HepG2 (cell line): ENCODE measurements at regions not wholly inside any gene's neighbourhood (a gene's known extent, or its start where the extent isn't known, plus 50 kb on each side); places are given as distances from the start of the nearest gene placed in this dataset.

Experiments
- ATAC-seq: fragments of 200-7000 bp; cut with Tn5 transposase; 3 replicates; pipeline ENCODE4 v1.9.1; 2020; ENCODE audit warnings: mild to moderate bottlenecking, moderate library complexity
- BruUV-seq: library from RNA; stranded (reverse); fragments of 400-500 nt; replicated peaks from 2 replicates; lab custom pipeline; 2021; lab: Mats Ljungman, UMichigan
- CTCF ChIA-PET: fragments of 300-600 bp; formaldehyde crosslinking; extraction: SDS; loops from one replicate; lab custom pipeline; 2021; ENCODE audit warnings: low total read pairs, inconsistent platforms, low intra/inter-chr PET ratio; lab: Yijun Ruan, JAX
- POLR2A ChIA-PET: fragments of 350-600 bp; sonication (Branson Sonifier 250); formaldehyde crosslinking; loops from one replicate; lab custom pipeline; 2020; ENCODE audit warnings: antibody characterized with exemption, inconsistent platforms; lab: Yijun Ruan, JAX
- DNase-seq: peaks from one replicate; pipeline ENCODE4 v3.0.0-alpha.2; 2015; ENCODE audit warnings: low spot score
- FAIRE-seq: peaks from 3 replicates; lab custom pipeline; 2011; peaks lifted over from hg19 to GRCh38; lab: Jason Lieb, UNC
- H2AFZ ChIP-seq: one replicate; pipeline ENCODE4 v1.6.1; 2011; ENCODE audit warnings: low read length, inconsistent platforms
- H3K27ac ChIP-seq: fragments of 300-600 bp; 3 replicates; pipeline ENCODE4 v1.8.0; 2011; ENCODE audit warnings: mixed run types, mild to moderate bottlenecking, mixed read lengths, low read length, inconsistent platforms; ENCODE audit not compliant: insufficient read depth; ENCODE audit errors: extremely low read length
- H3K27me3 ChIP-seq, 2 experiments: fragments of 200-600 bp in 1 of 2; 2 replicates in 1 of 2; 3 replicates in 1 of 2; pipeline versions ENCODE4 v1.6.0 to v1.8.0; 2011; ENCODE audit warnings: low read length in 2 of 2, mild to moderate bottlenecking in 2 of 2, moderate library complexity in 2 of 2, inconsistent platforms in 1 of 2; ENCODE audit not compliant: insufficient read depth in 2 of 2, control insufficient read depth in 1 of 2
- H3K36me3 ChIP-seq, 2 experiments: fragments of 200-600 bp in 1 of 2; replicated peaks in 1 of 2; 2 replicates in 1 of 2; 3 replicates in 1 of 2; pipeline versions ENCODE4 v1.5.1 to v1.8.0; 2011; ENCODE audit warnings: low read length in 2 of 2, inconsistent platforms in 1 of 2; ENCODE audit not compliant: insufficient read depth in 2 of 2, control insufficient read depth in 1 of 2
- H3K4me1 ChIP-seq: 2 replicates; pipeline ENCODE4 v1.5.1; 2012; ENCODE audit warnings: low read length, inconsistent platforms; ENCODE audit not compliant: insufficient read depth
- H3K4me2 ChIP-seq: 2 replicates; pipeline ENCODE4 v1.6.0; 2011; ENCODE audit warnings: low read depth, low read length, inconsistent platforms
- H3K4me3 ChIP-seq, 3 experiments: fragments of 200-600 bp in 1 of 3; sonication (generic), shearing (Covaris generic) in 1 of 3; replicated peaks in 1 of 3; 2 replicates each; pipeline ENCODE4 v1.5.1; 2011 to 2016; ENCODE audit warnings: low read length in 3 of 3, inconsistent platforms in 2 of 3, low read depth in 2 of 3, mild to moderate bottlenecking in 2 of 3, control low read depth in 1 of 3, mixed read lengths in 1 of 3; ENCODE audit not compliant: insufficient read depth in 1 of 3
- H3K79me2 ChIP-seq: one replicate; pipeline ENCODE4 v1.6.1; 2011; ENCODE audit warnings: low read length, inconsistent platforms; ENCODE audit not compliant: insufficient read depth
- H3K9ac ChIP-seq: 2 replicates; pipeline ENCODE4 v1.6.0; 2011; ENCODE audit warnings: mild to moderate bottlenecking, low read depth, low read length, inconsistent platforms; ENCODE audit not compliant: insufficient read depth
- H3K9me3 ChIP-seq: 2 replicates; pipeline ENCODE4 v1.5.1; 2012; ENCODE audit warnings: mild to moderate bottlenecking, low read length
- H4K20me1 ChIP-seq: 2 replicates; pipeline ENCODE4 v1.6.0; 2011; ENCODE audit warnings: inconsistent platforms, mild to moderate bottlenecking, low read length, moderate library complexity; ENCODE audit not compliant: insufficient read depth
- HIC2 ChIP-seq: sonication (generic); formaldehyde crosslinking; IDR thresholded peaks from 2 replicates; pipeline ENCODE4 v1.9.0; 2022; ENCODE audit warnings: low read depth, missing genetic modification reagents
- HNRNPK ChIP-seq: fragments of 200-400 bp; formaldehyde crosslinking; IDR thresholded peaks from 2 replicates; pipeline ENCODE4 v1.6.1; 2018; ENCODE audit warnings: low read length, low read depth, moderate library complexity, mild to moderate bottlenecking; ENCODE audit not compliant: poor library complexity, severe bottlenecking
- ONECUT2 ChIP-seq: sonication (generic); formaldehyde crosslinking; IDR thresholded peaks from 2 replicates; pipeline ENCODE4 v1.4.0; 2020; ENCODE audit warnings: missing genetic modification reagents
- POGK ChIP-seq: sonication (generic); formaldehyde crosslinking; conservative IDR thresholded peaks from 2 replicates; pipeline ENCODE4 v1.8.0; 2022; ENCODE audit warnings: mild to moderate bottlenecking, moderate library complexity, missing genetic modification reagents
- RBM39 ChIP-seq: fragments of 200-400 bp; formaldehyde crosslinking; IDR thresholded peaks from one replicate; pipeline ENCODE4 v1.6.1; 2018; ENCODE audit warnings: antibody characterized with exemption, mild to moderate bottlenecking, low read depth, low read length; ENCODE audit not compliant: poor library complexity, severe bottlenecking
- RFX1 ChIP-seq: fragments of 450-650 bp; IDR thresholded peaks from 2 replicates; pipeline ENCODE4 v1.6.1; 2017
- ZBTB37 ChIP-seq: sonication (generic); formaldehyde crosslinking; IDR thresholded peaks from 2 replicates; pipeline ENCODE4 v1.4.0; 2020; ENCODE audit warnings: mild to moderate bottlenecking, missing genetic modification reagents
- ZBTB4 ChIP-seq: sonication (generic); formaldehyde crosslinking; IDR thresholded peaks from 2 replicates; pipeline ENCODE4 v1.4.0; 2020; ENCODE audit warnings: missing genetic modification reagents, mild to moderate bottlenecking, borderline replicate concordance
- WGBS: methylation state at CpG from one replicate; pipeline ENCODE4 v1.1.6; 2017; ENCODE audit warnings: low lambda C conversion rate; 5-methylcytosine and 5-hydroxymethylcytosine counted together
- in situ Hi-C: cut with HindIII; loops from 2 replicates; pipeline ENCODE4 v1.10.0; 2017; ENCODE audit warnings: low pct_unique_long_range_greater_than_20kb; ENCODE audit not compliant: extremely low pct_ligation_motif_present
- intact Hi-C: fragments of 100-400 bp; cut with micrococcal nuclease; formaldehyde crosslinking; loops from one replicate; pipeline ENCODE4 v1.10.0; 2022; ENCODE audit not compliant: unreplicated experiment

- TF ChIP-seq ZBTB4 (CRISPR knock-in tag) (no peak), RFX1 (peak; percentile 63)
- TF ChIP-seq, all 625 proteins: peak for 8
These were observed 72.8 kb upstream of the SPTLC3 start (continued) for GRCh38 chr20:12936020-12936419.

GRCh38 chr20:12936524-12936923 lies 72.2 kb upstream of the SPTLC3 start:
- intact Hi-C loops: no loop called here
- Histone ChIP-seq H3K4me2 (no peak overlapping the region), H4K20me1 (no peaks in the 10 kb centered on the region), H3K36me3 (no peaks in the 10 kb centered on the region), H3K27me3 (no peaks in the 10 kb centered on the region), H3K9me3 (no peaks in the 10 kb centered on the region), H3K9ac (no peak overlapping the region), H3K79me2 (no peaks in the 10 kb centered on the region), H3K4me3 (no peak overlapping the region), H2AFZ (no peak overlapping the region), H3K4me1 (peaks cover 18% of the 10 kb centered on the region; the same call in 1 of the 2 replicates), H3K27ac (no peak overlapping the region)
- in situ Hi-C loops: loop anchor here (25.0 kb wide), 1 partner anchor 601 kb away; no protein-coding TSS in a partner anchor
- 44% methylated on average over 6 of the region's 6 CpGs for WGBS
- no TSS peak for BruUV-seq
- FAIRE-seq (no peak), ATAC-seq (no peak), DNase-seq (no peak)
- ChIA-PET POLR2A (no interaction called here), CTCF (no interaction called here)
- TF ChIP-seq HNRNPK: no peak
- no peak for TF ChIP-seq POGK (CRISPR knock-in tag)
- no peak for TF ChIP-seq RBM39
- TF ChIP-seq ONECUT2: no peak
- TF ChIP-seq ZBTB37 (CRISPR knock-in tag): no peak
- TF ChIP-seq HIC2 (CRISPR knock-in tag): no peak
